DND-41 (cell line): ENCODE measurements at regions not wholly inside any gene's neighbourhood (a gene's known extent, or its start where the extent isn't known, plus 50 kb on each side); places are given as distances from the start of the nearest gene placed in this dataset.

ENCODE experiments used
- ATAC-seq: fragments of 200-7000 bp; cut with Tn5 transposase; 3 replicates; pipeline ENCODE4 v1.9.1; 2021; ENCODE audit warnings: low read depth; ENCODE audit not compliant: insufficient read depth
- DNase-seq: peaks from one replicate; pipeline ENCODE4 v3.0.0-alpha.2; 2020
- H2AFZ ChIP-seq: 2 replicates; pipeline ENCODE4 v1.6.0; 2012; ENCODE audit warnings: low read depth, low read length
- H3K27ac ChIP-seq: 2 replicates; pipeline ENCODE4 v1.5.1; 2012; ENCODE audit warnings: low read length, inconsistent platforms
- H3K27me3 ChIP-seq: fragments of 200-600 bp; sonication (generic); 2 replicates; pipeline ENCODE4 v1.6.0; 2012; ENCODE audit warnings: low read length, mild to moderate bottlenecking, inconsistent platforms; ENCODE audit not compliant: insufficient read depth, poor library complexity
- H3K36me3 ChIP-seq: 2 replicates; pipeline ENCODE4 v1.5.1; 2012; ENCODE audit warnings: low read length, inconsistent platforms; ENCODE audit not compliant: insufficient read depth
- H3K4me1 ChIP-seq: 2 replicates; pipeline ENCODE4 v1.5.1; 2012; ENCODE audit warnings: mild to moderate bottlenecking, low read length; ENCODE audit not compliant: insufficient read depth
- H3K4me2 ChIP-seq: 2 replicates; pipeline ENCODE4 v1.6.0; 2012; ENCODE audit warnings: mild to moderate bottlenecking, moderate library complexity, low read length, inconsistent platforms; ENCODE audit not compliant: insufficient read depth
- H3K4me3 ChIP-seq, 2 experiments: fragments of 200-600 bp in 1 of 2; shearing (Covaris generic) in 1 of 2; 2 replicates each; pipeline ENCODE4 v1.5.1; 2012 to 2016; ENCODE audit warnings: inconsistent platforms in 2 of 2, low read length in 2 of 2, mild to moderate bottlenecking in 2 of 2, low read depth in 1 of 2, moderate library complexity in 1 of 2
- H3K79me2 ChIP-seq: 2 replicates; pipeline ENCODE4 v1.6.0; 2012; ENCODE audit warnings: low read length, inconsistent platforms; ENCODE audit not compliant: insufficient read depth
- H3K9ac ChIP-seq: 2 replicates; pipeline ENCODE4 v1.6.0; 2012; ENCODE audit warnings: low read depth, mild to moderate bottlenecking, inconsistent platforms, low read length, moderate library complexity
- H3K9me3 ChIP-seq: 2 replicates; pipeline ENCODE4 v1.5.1; 2012; ENCODE audit warnings: low read length, moderate library complexity, mild to moderate bottlenecking, inconsistent platforms; ENCODE audit not compliant: insufficient read depth, severe bottlenecking
- H4K20me1 ChIP-seq: 2 replicates; pipeline ENCODE4 v1.6.0; 2012; ENCODE audit warnings: low read length; ENCODE audit not compliant: insufficient read depth
- EZH2 ChIP-seq: IDR thresholded peaks from 3 replicates; pipeline ENCODE4 v1.6.1; 2012; ENCODE audit warnings: borderline replicate concordance, low read depth, mild to moderate bottlenecking, moderate library complexity, low read length, inconsistent platforms; ENCODE audit not compliant: severe bottlenecking
- TF ChIP-seq, protein P1 (sequence below): IDR thresholded peaks from 2 replicates; pipeline ENCODE4 v1.5.1; 2012; ENCODE audit warnings: borderline replicate concordance, low read length, moderate library complexity, mild to moderate bottlenecking; ENCODE audit not compliant: poor library complexity, severe bottlenecking; ENCODE audit errors: extremely low read depth

GRCh38 chr7:89775459-89775858 lies 378.8 kb upstream of the STEAP1 start:
- TF ChIP-seq, protein P1, sequence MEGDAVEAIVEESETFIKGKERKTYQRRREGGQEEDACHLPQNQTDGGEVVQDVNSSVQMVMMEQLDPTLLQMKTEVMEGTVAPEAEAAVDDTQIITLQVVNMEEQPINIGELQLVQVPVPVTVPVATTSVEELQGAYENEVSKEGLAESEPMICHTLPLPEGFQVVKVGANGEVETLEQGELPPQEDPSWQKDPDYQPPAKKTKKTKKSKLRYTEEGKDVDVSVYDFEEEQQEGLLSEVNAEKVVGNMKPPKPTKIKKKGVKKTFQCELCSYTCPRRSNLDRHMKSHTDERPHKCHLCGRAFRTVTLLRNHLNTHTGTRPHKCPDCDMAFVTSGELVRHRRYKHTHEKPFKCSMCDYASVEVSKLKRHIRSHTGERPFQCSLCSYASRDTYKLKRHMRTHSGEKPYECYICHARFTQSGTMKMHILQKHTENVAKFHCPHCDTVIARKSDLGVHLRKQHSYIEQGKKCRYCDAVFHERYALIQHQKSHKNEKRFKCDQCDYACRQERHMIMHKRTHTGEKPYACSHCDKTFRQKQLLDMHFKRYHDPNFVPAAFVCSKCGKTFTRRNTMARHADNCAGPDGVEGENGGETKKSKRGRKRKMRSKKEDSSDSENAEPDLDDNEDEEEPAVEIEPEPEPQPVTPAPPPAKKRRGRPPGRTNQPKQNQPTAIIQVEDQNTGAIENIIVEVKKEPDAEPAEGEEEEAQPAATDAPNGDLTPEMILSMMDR = no peak
- TF ChIP-seq EZH2 = no peak
- Histone ChIP-seq H3K27ac (no peak overlapping the region), H3K4me3 (no peak overlapping the region), H3K9ac (no peak overlapping the region), H3K36me3 (no peaks in the 10 kb centered on the region), H4K20me1 (no peaks in the 10 kb centered on the region), H3K27me3 (no peaks in the 10 kb centered on the region), H3K79me2 (no peaks in the 10 kb centered on the region), H3K4me1 (no peaks in the 10 kb centered on the region), H3K9me3 (peaks cover 3% of the 10 kb centered on the region), H3K4me2 (no peak overlapping the region), H2AFZ (no peak overlapping the region)
- DNase-seq = no peak
- ATAC-seq = no peak

GRCh38 chr7:89776980-89777379 lies 377.3 kb upstream of the STEAP1 start:
- Histone ChIP-seq H3K27ac (no peak overlapping the region), H3K4me1 (no peaks in the 10 kb centered on the region), H2AFZ (no peak overlapping the region), H4K20me1 (no peaks in the 10 kb centered on the region), H3K4me2 (no peak overlapping the region), H3K36me3 (no peaks in the 10 kb centered on the region), H3K9ac (no peak overlapping the region), H3K79me2 (no peaks in the 10 kb centered on the region), H3K4me3 (no peak overlapping the region), H3K9me3 (peaks cover 3% of the 10 kb centered on the region), H3K27me3 (no peaks in the 10 kb centered on the region)
- TF ChIP-seq, protein P1 = no peak
- TF ChIP-seq EZH2 = no peak
- DNase-seq (no peak), ATAC-seq (no peak)

- no peaks in the 10 kb centered on the region for H4K20me1 ChIP-seq
- no peak overlapping the region for H3K4me2 ChIP-seq
- no peaks in the 10 kb centered on the region for H3K4me1 ChIP-seq
- peaks cover 3% of the 10 kb centered on the region for H3K9me3 ChIP-seq
- TF ChIP-seq, protein P1 = no peak
- no peak for TF ChIP-seq EZH2
- no peak overlapping the region for H3K4me3 ChIP-seq
- no peaks in the 10 kb centered on the region for H3K27me3 ChIP-seq
- DNase-seq = no peak
- H3K9ac ChIP-seq = no peak overlapping the region
- no peak for ATAC-seq
- H3K36me3 ChIP-seq = no peaks in the 10 kb centered on the region
- no peaks in the 10 kb centered on the region for H3K79me2 ChIP-seq
- no peak overlapping the region for H2AFZ ChIP-seq
- H3K27ac ChIP-seq = no peak overlapping the region
Measured at GRCh38 chr7:89777499-89777898, 376.8 kb upstream of the STEAP1 start.

- H3K4me2 ChIP-seq = no peak overlapping the region
- H3K27ac ChIP-seq = no peak overlapping the region
- no peak overlapping the region for H2AFZ ChIP-seq
- H3K9me3 ChIP-seq = peaks cover 3% of the 10 kb centered on the region
- H3K27me3 ChIP-seq = no peaks in the 10 kb centered on the region
- no peaks in the 10 kb centered on the region for H3K79me2 ChIP-seq
- DNase-seq = no peak
- no peak for ATAC-seq
- H3K4me1 ChIP-seq = no peaks in the 10 kb centered on the region
- no peak overlapping the region for H3K4me3 ChIP-seq
- H4K20me1 ChIP-seq = no peaks in the 10 kb centered on the region
- TF ChIP-seq EZH2 = no peak
- TF ChIP-seq, protein P1 = no peak
- H3K36me3 ChIP-seq = no peaks in the 10 kb centered on the region
- H3K9ac ChIP-seq = no peak overlapping the region
Measured at GRCh38 chr7:89780291-89780690, 374.0 kb upstream of the STEAP1 start.
